SKM-1 (cell line): ENCODE measurements at regions not wholly inside any gene's neighbourhood (a gene's known extent, or its start where the extent isn't known, plus 50 kb on each side); places are given as distances from the start of the nearest gene placed in this dataset.

Source experiments
- DNase-seq: peaks from one replicate; lab custom pipeline; 2025; ENCODE audit not compliant: unreplicated experiment; lab: John Stamatoyannopoulos, UW

- DNase-seq, result no peak
Observed at GRCh38 chr3:107970993-107971580, 119.7 kb downstream of the CD47 start.

GRCh38 chr3:107969994-107970819 is 120.6 kb downstream of the CD47 start:
- DNase-seq, result no peak

- DNase-seq, result no peak
Observed at GRCh38 chr3:107969525-107969924, 121.3 kb downstream of the CD47 start.

GRCh38 chr3:107966276-107966675 is 124.6 kb downstream of the CD47 start:
- DNase-seq, result no peak

- no peak for DNase-seq
Observed at GRCh38 chr3:107965136-107965655, 125.6 kb downstream of the CD47 start.

GRCh38 chr3:107963581-107963980 is 127.2 kb downstream of the CD47 start:
- no peak for DNase-seq

- DNase-seq, result no peak
Observed at GRCh38 chr3:107962946-107963345, 127.9 kb downstream of the CD47 start.

- DNase-seq, result no peak
Observed at GRCh38 chr3:107962037-107962436, 128.8 kb downstream of the CD47 start.

GRCh38 chr3:107959550-107960154 is 131.2 kb downstream of the CD47 start:
- DNase-seq, result no peak

GRCh38 chr3:107958146-107958545 is 132.7 kb downstream of the CD47 start:
- no peak for DNase-seq

GRCh38 chr3:107956991-107957900 is 133.6 kb downstream of the CD47 start:
- no peak for DNase-seq

GRCh38 chr3:107954845-107955244 is 136.0 kb downstream of the CD47 start:
- DNase-seq, result no peak

GRCh38 chr3:107953722-107954121 is 137.1 kb downstream of the CD47 start:
- DNase-seq, result no peak

- no peak for DNase-seq
Observed at GRCh38 chr3:107951126-107951525, 139.7 kb downstream of the CD47 start.

GRCh38 chr3:107950417-107950816 is 140.4 kb downstream of the CD47 start:
- DNase-seq, result no peak

- DNase-seq, result no peak
Observed at GRCh38 chr3:107949394-107949970, 141.3 kb downstream of the CD47 start.

- DNase-seq, result no peak
Observed at GRCh38 chr3:107947203-107947602, 143.6 kb downstream of the CD47 start.

- DNase-seq, result no peak
Observed at GRCh38 chr3:107946700-107947099, 144.1 kb downstream of the CD47 start.

GRCh38 chr3:107945417-107946094 is 145.3 kb downstream of the CD47 start:
- no peak for DNase-seq
